Esophagus squamous epithelium (tissue), 5 donors: ENCODE measurements at regions not wholly inside any gene's neighbourhood (a gene's known extent, or its start where the extent isn't known, plus 50 kb on each side); places are given as distances from the start of the nearest gene placed in this dataset.
A peak's percentile ranks its signal among the peaks of the same experiment; 100 is the strongest.

Source experiments
- DNase-seq: peaks from one replicate; lab custom pipeline; 2025; lab: John Stamatoyannopoulos, UW
- H3K27ac ChIP-seq, 4 donors: fragments of 200-600 bp; sonication (generic); one replicate each; pipeline ENCODE4 v1.5.1; 2016 to 2019; ENCODE audit warnings: mild to moderate bottlenecking in 1 of 4
- H3K27me3 ChIP-seq, 4 donors: fragments of 200-600 bp; sonication (generic); 1 replicate in 3 of 4; 2 replicates in 1 of 4; pipeline versions ENCODE4 v1.5.1 to v1.6.0; 2017 to 2021; ENCODE audit warnings: antibody characterized with exemption in 1 of 4
- H3K36me3 ChIP-seq, 3 donors: fragments of 200-600 bp; sonication (generic); one replicate each; pipeline ENCODE4 v1.5.1; 2016 to 2019
- H3K4me1 ChIP-seq, 3 donors: fragments of 200-600 bp; sonication (generic); one replicate each; pipeline ENCODE4 v1.5.1; 2017 to 2019
- H3K4me3 ChIP-seq, 4 donors: fragments of 200-600 bp; sonication (generic); 1 replicate in 3 of 4; 2 replicates in 1 of 4; pipeline ENCODE4 v1.5.1; 2016 to 2019; ENCODE audit warnings: mild to moderate bottlenecking in 2 of 4, moderate library complexity in 1 of 4
- H3K9me3 ChIP-seq, 3 donors: fragments of 200-600 bp; sonication (generic); one replicate each; pipeline ENCODE4 v1.5.1; 2016 to 2019
- CTCF ChIP-seq, 6 experiments: fragments of 450-650 bp in 4 of 6; fragments of 200-600 bp in 2 of 6; sonication (generic) in 2 of 6; IDR thresholded peaks; one replicate each; pipeline ENCODE4 v1.5.1; 2016 to 2019; ENCODE audit warnings: antibody characterized with exemption in 6 of 6, mild to moderate bottlenecking in 4 of 6, moderate library complexity in 4 of 6
- POLR2A ChIP-seq, 4 donors: fragments of 450-650 bp; IDR thresholded peaks; one replicate each; pipeline ENCODE4 v1.6.1; 2017; ENCODE audit warnings: antibody characterized with exemption in 4 of 4, mild to moderate bottlenecking in 4 of 4, moderate library complexity in 3 of 4
- WGBS, 2 donors: methylation state at CpG; one replicate each; pipeline ENCODE4 v1.1.5; 2018; 5-methylcytosine and 5-hydroxymethylcytosine counted together
- intact Hi-C: fragments of 100-400 bp; cut with DNase I; formaldehyde crosslinking; loops from one replicate; pipeline ENCODE4 v1.15.0; 2022
- donor health status: DM: yes; HTN: yes; CAD: no.

GRCh38 chr7:17598846-17599245, 300.4 kb downstream of the AHR start:
- H3K4me3 ChIP-seq, result no peak overlapping the region
- H3K4me1 ChIP-seq, result peaks cover 5 to 41% (median 13%) of the 10 kb centered on the region in 3 donors
- no peaks in the 10 kb centered on the region for H3K27me3 ChIP-seq
- H3K27ac ChIP-seq, result peak overlapping the region in 1 of 4 donors; percentile 56
- DNase-seq, result no peak
- TF ChIP-seq CTCF (IDR thresholded peaks at IDR 0.05), result no peak
- no peak for TF ChIP-seq POLR2A (IDR thresholded peaks at IDR 0.05)
- no peaks in the 10 kb centered on the region for H3K9me3 ChIP-seq
- intact Hi-C loops, result no loop called here
- H3K36me3 ChIP-seq, result no peaks in the 10 kb centered on the region

DNA sequence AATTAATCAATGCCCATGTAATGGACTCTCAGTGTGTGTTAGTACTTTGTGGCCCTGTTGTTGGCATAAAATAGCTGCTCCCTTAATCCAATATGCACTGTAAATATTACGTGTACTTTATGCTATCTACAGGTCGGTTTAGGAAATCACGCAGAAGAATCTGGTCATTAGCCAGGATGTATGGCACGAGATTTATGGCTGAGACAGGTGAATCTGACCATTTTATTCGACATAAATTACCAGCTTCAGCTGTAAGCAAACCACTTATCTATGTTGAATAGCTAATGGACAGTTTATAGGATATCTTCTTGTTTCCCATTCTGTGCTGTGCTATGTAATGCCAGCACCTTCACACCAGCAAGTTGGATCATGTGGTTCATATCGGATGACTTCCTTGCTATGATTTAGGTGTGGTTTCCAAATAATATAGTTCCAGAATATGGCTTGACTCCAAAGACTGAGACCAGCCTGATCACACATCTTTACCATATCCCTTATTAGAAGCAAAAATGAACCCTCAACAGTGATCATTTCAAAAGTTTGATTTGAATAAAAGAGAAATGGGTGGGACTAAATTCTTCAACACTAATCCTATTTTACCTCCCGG, 301.4 kb downstream of the AHR start:
- Histone ChIP-seq H3K4me3 (no peak overlapping the region), H3K36me3 (no peaks in the 10 kb centered on the region), H3K27me3 (no peaks in the 10 kb centered on the region), H3K27ac (peak overlapping the region; percentile 12 to 61 (median 51)), H3K4me1 (peaks cover 5 to 41% (median 13%) of the 10 kb centered on the region in 3 donors), H3K9me3 (no peaks in the 10 kb centered on the region)
- WGBS, 2 donors, result 36 to 41% methylated on average over 7 of the region's 7 CpGs
- TF ChIP-seq CTCF (IDR thresholded peaks at IDR 0.05) (no peak), POLR2A (IDR thresholded peaks at IDR 0.05) (no peak)
- no peak for DNase-seq
- intact Hi-C loops, result no loop called here

DNA sequence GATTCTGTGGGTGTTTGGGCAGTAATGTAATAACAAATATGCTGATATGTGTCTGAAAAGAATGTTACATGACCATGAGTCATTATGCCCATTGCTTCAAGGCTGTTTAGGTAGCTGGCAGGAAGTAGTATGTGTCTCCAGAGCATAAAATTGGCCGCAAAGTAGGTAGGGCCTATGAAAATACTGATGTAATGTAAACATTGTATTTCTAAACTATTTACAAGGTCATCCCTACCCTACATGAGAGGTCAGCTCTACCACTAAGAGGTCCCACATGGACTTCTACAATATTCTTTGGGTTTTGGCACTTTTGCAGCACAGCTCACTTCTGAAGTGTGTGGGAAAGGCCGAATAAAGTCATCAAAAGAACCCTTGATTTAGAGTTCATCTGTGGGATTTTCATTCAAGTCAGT, 301.9 kb downstream of the AHR start:
- H3K4me3 ChIP-seq, result no peak overlapping the region
- no peak for TF ChIP-seq POLR2A (IDR thresholded peaks at IDR 0.05)
- no peak for TF ChIP-seq CTCF (IDR thresholded peaks at IDR 0.05)
- H3K4me1 ChIP-seq, result peaks cover 5 to 41% (median 13%) of the 10 kb centered on the region in 3 donors
- no peaks in the 10 kb centered on the region for H3K9me3 ChIP-seq
- peak overlapping the region; percentile 20 to 61 (median 50) for H3K27ac ChIP-seq
- no peaks in the 10 kb centered on the region for H3K36me3 ChIP-seq
- no peaks in the 10 kb centered on the region for H3K27me3 ChIP-seq
- no peak for DNase-seq
- intact Hi-C loops, result no loop called here
- 26 to 51% methylated on average over 2 of the region's 2 CpGs for WGBS, 2 donors

GRCh38 chr7:17601921-17602320, 303.5 kb downstream of the AHR start:
- peaks cover 5 to 41% (median 13%) of the 10 kb centered on the region in 3 donors for H3K4me1 ChIP-seq
- no peaks in the 10 kb centered on the region for H3K27me3 ChIP-seq
- 100% methylated on average over 1 of the region's 1 CpG for WGBS, 2 donors
- no peaks in the 10 kb centered on the region for H3K9me3 ChIP-seq
- DNase-seq, result no peak
- TF ChIP-seq POLR2A (IDR thresholded peaks at IDR 0.05) (no peak), CTCF (IDR thresholded peaks at IDR 0.05) (no peak)
- no peak overlapping the region for H3K4me3 ChIP-seq
- intact Hi-C loops, result no loop called here
- H3K27ac ChIP-seq, result no peak overlapping the region
- H3K36me3 ChIP-seq, result no peaks in the 10 kb centered on the region

DNA sequence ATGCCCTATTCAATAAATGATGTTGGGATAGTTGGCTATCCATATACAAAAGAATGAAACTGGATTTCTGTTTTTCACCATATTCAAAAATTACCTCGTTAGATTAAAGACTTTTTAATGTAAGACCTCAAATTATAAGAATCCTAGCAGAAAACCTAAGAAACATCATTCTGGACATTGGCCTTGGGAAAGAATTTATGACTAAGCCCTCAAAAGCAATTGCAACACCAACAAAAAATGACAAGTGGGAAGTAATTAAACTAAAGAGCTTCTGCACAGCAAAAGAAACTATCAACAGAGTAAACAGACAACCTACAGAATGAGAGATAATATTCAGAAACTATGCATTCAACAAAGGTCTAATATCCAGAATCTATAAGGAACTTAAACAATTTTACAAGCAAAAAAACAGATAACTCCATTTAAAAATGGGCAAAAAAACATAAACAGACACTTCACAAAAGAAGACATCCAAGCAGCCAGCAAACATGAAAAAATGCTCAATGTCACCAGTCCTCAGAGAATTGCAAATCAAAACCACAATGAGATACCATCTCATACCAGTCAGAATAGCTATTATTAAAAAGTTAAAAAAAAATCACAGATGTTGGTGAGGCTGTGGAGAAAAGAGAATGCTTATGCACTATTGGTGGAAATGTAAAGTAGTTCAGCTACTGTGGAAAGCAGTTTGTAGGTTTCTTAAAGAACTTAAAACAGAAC, 309.8 kb downstream of the AHR start:
- WGBS, 2 donors, result 38 to 56% methylated on average over 1 of the region's 1 CpG
- Histone ChIP-seq H3K36me3 (no peaks in the 10 kb centered on the region), H3K27me3 (no peaks in the 10 kb centered on the region), H3K9me3 (no peaks in the 10 kb centered on the region), H3K4me3 (no peak overlapping the region), H3K4me1 (peaks cover 0 to under 1% (median 0%) of the 10 kb centered on the region in 3 donors), H3K27ac (no peak overlapping the region)
- DNase-seq, result no peak
- intact Hi-C loops, result no loop called here
- TF ChIP-seq CTCF (IDR thresholded peaks at IDR 0.05) (no peak), POLR2A (IDR thresholded peaks at IDR 0.05) (no peak)
